Tibial nerve (tissue), 3 donors: ENCODE measurements at regions not wholly inside any gene's neighbourhood (a gene's known extent, or its start where the extent isn't known, plus 50 kb on each side); places are given as distances from the start of the nearest gene placed in this dataset.

ENCODE experiments used
- POLR2A ChIP-seq, 2 donors: fragments of 450-650 bp; IDR thresholded peaks; one replicate each; pipeline ENCODE4 v1.6.1; 2017; ENCODE audit warnings: antibody characterized with exemption in 2 of 2, mild to moderate bottlenecking in 2 of 2, moderate library complexity in 2 of 2
- TF ChIP-seq, protein P1 (sequence below), 5 experiments: fragments of 200-600 bp in 3 of 5; fragments of 450-650 bp in 2 of 5; sonication (generic) in 3 of 5; IDR thresholded peaks; one replicate each; pipeline ENCODE4 v1.5.1; 2016 to 2019; ENCODE audit warnings: antibody characterized with exemption in 5 of 5, mild to moderate bottlenecking in 3 of 5, moderate library complexity in 2 of 5

- TF ChIP-seq, protein P1, sequence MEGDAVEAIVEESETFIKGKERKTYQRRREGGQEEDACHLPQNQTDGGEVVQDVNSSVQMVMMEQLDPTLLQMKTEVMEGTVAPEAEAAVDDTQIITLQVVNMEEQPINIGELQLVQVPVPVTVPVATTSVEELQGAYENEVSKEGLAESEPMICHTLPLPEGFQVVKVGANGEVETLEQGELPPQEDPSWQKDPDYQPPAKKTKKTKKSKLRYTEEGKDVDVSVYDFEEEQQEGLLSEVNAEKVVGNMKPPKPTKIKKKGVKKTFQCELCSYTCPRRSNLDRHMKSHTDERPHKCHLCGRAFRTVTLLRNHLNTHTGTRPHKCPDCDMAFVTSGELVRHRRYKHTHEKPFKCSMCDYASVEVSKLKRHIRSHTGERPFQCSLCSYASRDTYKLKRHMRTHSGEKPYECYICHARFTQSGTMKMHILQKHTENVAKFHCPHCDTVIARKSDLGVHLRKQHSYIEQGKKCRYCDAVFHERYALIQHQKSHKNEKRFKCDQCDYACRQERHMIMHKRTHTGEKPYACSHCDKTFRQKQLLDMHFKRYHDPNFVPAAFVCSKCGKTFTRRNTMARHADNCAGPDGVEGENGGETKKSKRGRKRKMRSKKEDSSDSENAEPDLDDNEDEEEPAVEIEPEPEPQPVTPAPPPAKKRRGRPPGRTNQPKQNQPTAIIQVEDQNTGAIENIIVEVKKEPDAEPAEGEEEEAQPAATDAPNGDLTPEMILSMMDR (IDR thresholded peaks at IDR 0.05), result no peak
- no peak for TF ChIP-seq POLR2A (IDR thresholded peaks at IDR 0.05)
These were observed 75.8 kb downstream of the DIO2 start for GRCh38 chr14:80135305-80136088.
